22Rv1 (cell line): ENCODE measurements at regions not wholly inside any gene's neighbourhood (a gene's known extent, or its start where the extent isn't known, plus 50 kb on each side); places are given as distances from the start of the nearest gene placed in this dataset.

Experiments used
- CTCF ChIP-seq: fragments of 450-650 bp; IDR thresholded peaks from 2 replicates; pipeline ENCODE4 v1.5.1; 2017; ENCODE audit warnings: mild to moderate bottlenecking
- ZFX ChIP-seq: fragments of 450-650 bp; IDR thresholded peaks from 2 replicates; pipeline ENCODE4 v1.6.1; 2017; ENCODE audit warnings: antibody characterized with exemption, borderline replicate concordance

- no peak for TF ChIP-seq ZFX
- no peak for TF ChIP-seq CTCF
Observed at GRCh38 chr2:235216901-235217300, 265.1 kb downstream of the SH3BP4 start.
